Pancreas (tissue), 10 donors: ENCODE measurements at regions not wholly inside any gene's neighbourhood (a gene's known extent, or its start where the extent isn't known, plus 50 kb on each side); places are given as distances from the start of the nearest gene placed in this dataset.

ENCODE experiments used
- ATAC-seq, 4 donors: fragments of 200-7000 bp; cut with Tn5 transposase; one replicate each; pipeline versions ENCODE4 v1.8.0 to v1.9.1; 2020; ENCODE audit warnings: mild to moderate bottlenecking in 4 of 4, moderate library complexity in 4 of 4
- DNase-seq, 6 donors: peaks; one replicate each; pipeline ENCODE4 v3.0.0-alpha.2; 2020
- FAIRE-seq: peaks from 2 replicates; lab custom pipeline; 2012; peaks lifted over from hg19 to GRCh38; lab: Jason Lieb, UNC
- H3K27ac ChIP-seq, 4 donors: fragments of 200-600 bp; sonication (generic); 1 replicate in 3 of 4; 2 replicates in 1 of 4; pipeline versions ENCODE4 v1.5.0 to v1.8.0; 2020
- H3K27me3 ChIP-seq, 4 donors: fragments of 200-600 bp; one replicate each; pipeline ENCODE4 v1.8.0; 2021
- H3K36me3 ChIP-seq, 3 donors: fragments of 200-600 bp; sonication (generic) in 1 of 3; one replicate each; pipeline versions ENCODE4 v1.5.0 to v1.8.0; 2020 to 2021
- H3K4me1 ChIP-seq, 3 donors: fragments of 200-600 bp; one replicate each; pipeline ENCODE4 v1.8.0; 2021
- H3K4me3 ChIP-seq, 4 donors: fragments of 200-600 bp; sonication (generic) in 2 of 4; one replicate each; pipeline versions ENCODE4 v1.5.0 to v1.8.0; 2020 to 2021
- H3K9me3 ChIP-seq, 4 donors: fragments of 200-600 bp; one replicate each; pipeline ENCODE4 v1.8.0; 2021
- CTCF ChIP-seq, 4 donors: fragments of 200-600 bp; sonication (generic) in 3 of 4; IDR thresholded peaks; one replicate each; pipeline versions ENCODE4 v1.5.0 to v1.8.0; 2021; ENCODE audit warnings: antibody characterized with exemption in 4 of 4
- WGBS, 2 donors: extraction: QIAGEN DNeasy Blood & Tissue Kit; methylation state at CpG; one replicate each; pipeline ENCODE4 v1.1.7; 2013; 5-methylcytosine and 5-hydroxymethylcytosine counted together
- intact Hi-C, 3 donors: fragments of 100-400 bp; cut with DNase I; formaldehyde crosslinking; loops; one replicate each; pipeline versions ENCODE4 v1.11.1 to v1.14.2; 2022
- donor health status: healthy with polysubstance abuse.
- donor health status: DM: no; HTN: no; CAD: no; lungs with moderate emphysema.
- donor health status: DM: no; HTN: no; CAD: no.
- donor health status: control.
- donor health status: control.
- donor health status: Bipolar disorder and iron deficiency.
- donor health status: DM: yes; HTN: yes; CAD: no.
- donor health status: DM: no; HTN: no; CAD: no.
- donor health status: DM: no; HTN: no; CAD: no.
- donor health status: DM: yes; HTN: yes; CAD: no.

DNA sequence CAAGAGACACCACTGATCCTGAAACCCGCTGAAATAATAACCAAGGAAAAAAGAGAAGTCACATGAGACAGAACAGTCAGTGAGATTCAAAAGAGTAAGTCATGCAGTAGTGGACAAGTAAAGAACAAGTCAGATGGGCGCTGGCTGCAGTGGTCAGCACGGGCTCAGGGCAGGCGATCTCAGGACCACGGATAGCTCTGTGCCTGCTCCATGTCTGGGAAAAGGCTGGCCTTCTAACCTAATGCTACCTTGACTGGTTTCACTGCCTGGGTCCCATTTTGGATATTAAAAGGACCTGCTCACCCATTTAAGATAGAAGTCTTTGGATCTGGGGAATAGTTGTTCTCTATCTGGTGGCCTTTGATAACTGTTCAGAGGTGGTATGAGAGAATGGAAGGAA is 61.7 kb upstream of the LCLAT1 start:
- FAIRE-seq (no peak), ATAC-seq (peak in 2 of 4 donors; percentile 48 to 82), DNase-seq (no peak)
- 49 to 54% methylated on average over 5 of the region's 5 CpGs for WGBS, 2 donors
- TF ChIP-seq CTCF (IDR thresholded peaks at IDR 0.05), result no peak
- Histone ChIP-seq H3K4me3 (no peak overlapping the region), H3K27me3 (no peaks in the 10 kb centered on the region), H3K36me3 (no peaks in the 10 kb centered on the region), H3K4me1 (no peaks in the 10 kb centered on the region), H3K27ac (no peak overlapping the region), H3K9me3 (no peaks in the 10 kb centered on the region)
- intact Hi-C loops, result no loop called here

GRCh38 chr2:30392097-30392496 is 54.9 kb upstream of the LCLAT1 start:
- TF ChIP-seq CTCF (IDR thresholded peaks at IDR 0.05), result no peak
- Histone ChIP-seq H3K36me3 (no peaks in the 10 kb centered on the region), H3K4me1 (peaks cover 0 to 4% (median 0%) of the 10 kb centered on the region in 3 donors), H3K4me3 (no peak overlapping the region), H3K9me3 (no peaks in the 10 kb centered on the region), H3K27me3 (no peaks in the 10 kb centered on the region), H3K27ac (no peak overlapping the region)
- intact Hi-C loops, result no loop called here
- DNase-seq (no peak), ATAC-seq (no peak), FAIRE-seq (no peak)

GRCh38 chr2:30393510-30393909 is 53.5 kb upstream of the LCLAT1 start:
- no peak for TF ChIP-seq CTCF (IDR thresholded peaks at IDR 0.05)
- ATAC-seq (no peak), FAIRE-seq (no peak), DNase-seq (no peak)
- peaks cover 0 to 7% (median 4%) of the 10 kb centered on the region in 3 donors for H3K4me1 ChIP-seq
- H3K4me3 ChIP-seq, result no peak overlapping the region
- H3K27ac ChIP-seq, result no peak overlapping the region
- H3K9me3 ChIP-seq, result no peaks in the 10 kb centered on the region
- no peaks in the 10 kb centered on the region for H3K27me3 ChIP-seq
- intact Hi-C loops, result no loop called here
- no peaks in the 10 kb centered on the region for H3K36me3 ChIP-seq
- WGBS, 2 donors, result 21 to 31% methylated on average over 1 of the region's 1 CpG

- no peaks in the 10 kb centered on the region for H3K36me3 ChIP-seq
- FAIRE-seq (no peak), DNase-seq (peak in 1 of 6 donors; percentile 30), ATAC-seq (peak; percentile 35 to 83 (median 60))
- H3K9me3 ChIP-seq, result no peaks in the 10 kb centered on the region
- no peaks in the 10 kb centered on the region for H3K27me3 ChIP-seq
- no peak overlapping the region for H3K27ac ChIP-seq
- intact Hi-C loops, result no loop called here
- 20 to 29% methylated on average over 5 of the region's 5 CpGs for WGBS, 2 donors
- no peak overlapping the region for H3K4me3 ChIP-seq
- H3K4me1 ChIP-seq, result peaks cover 0 to 7% (median 4%) of the 10 kb centered on the region in 3 donors
- no peak for TF ChIP-seq CTCF (IDR thresholded peaks at IDR 0.05)
Measured at GRCh38 chr2:30394096-30394495, 53.0 kb upstream of the LCLAT1 start.

DNA sequence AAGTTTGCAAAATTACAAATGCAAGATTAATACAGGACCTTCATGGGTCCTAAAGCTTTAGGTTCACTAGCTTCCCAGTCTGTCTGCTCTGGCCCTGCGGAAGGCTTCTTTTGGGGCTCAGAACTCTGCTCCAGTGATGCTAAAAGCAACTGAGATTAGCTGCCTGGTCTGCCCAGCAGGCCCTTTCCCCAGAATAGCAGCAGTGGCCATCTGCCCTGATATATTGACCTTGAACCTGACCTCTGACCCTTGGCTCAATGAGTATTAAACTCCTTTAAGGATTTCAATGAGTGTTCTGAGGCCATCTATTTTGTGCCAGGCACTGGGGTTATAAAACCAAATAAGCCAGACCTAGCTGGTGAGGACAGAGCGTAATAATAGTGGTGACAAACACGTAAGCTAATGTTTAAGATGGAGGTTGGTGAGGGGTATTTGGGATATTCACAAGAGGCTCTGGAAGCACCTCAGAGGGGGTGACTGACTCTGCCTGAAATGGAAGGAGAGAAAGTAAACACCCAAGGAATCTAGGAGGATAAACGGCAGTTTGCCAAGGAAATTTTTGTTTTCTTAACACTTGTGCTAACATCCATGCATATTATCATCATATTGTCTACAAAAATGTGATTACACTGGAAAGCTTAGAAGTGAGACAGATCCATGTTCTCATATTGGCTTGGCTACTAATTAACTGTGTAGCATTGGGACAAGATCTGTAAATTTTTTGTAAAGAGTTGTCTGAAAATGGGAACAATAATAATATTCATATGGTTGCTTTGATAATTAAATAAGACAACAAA is 50.4 kb upstream of the LCLAT1 start:
- FAIRE-seq, result no peak
- 59 to 61% methylated on average over 4 of the region's 4 CpGs for WGBS, 2 donors
- intact Hi-C loops, result no loop called here

More for the DNA sequence above, 50.4 kb upstream of the LCLAT1 start:
- H3K4me3 ChIP-seq, result no peak overlapping the region
- H3K27me3 ChIP-seq, result no peaks in the 10 kb centered on the region
- H3K36me3 ChIP-seq, result no peaks in the 10 kb centered on the region
- peak in 3 of 4 donors; percentile 24 to 58 (median 58) for ATAC-seq
- no peak for TF ChIP-seq CTCF (IDR thresholded peaks at IDR 0.05)
- H3K9me3 ChIP-seq, result no peaks in the 10 kb centered on the region
- H3K27ac ChIP-seq, result no peak overlapping the region
- H3K4me1 ChIP-seq, result peaks cover 0 to 7% (median 4%) of the 10 kb centered on the region in 3 donors
- DNase-seq, result no peak
